Activated T-cell treated with anti-CD3 and anti-CD28 coated beads, Interleukin-2, amount 50 U/mL, for 24 hours (primary cell): ENCODE measurements at regions not wholly inside any gene's neighbourhood (a gene's known extent, or its start where the extent isn't known, plus 50 kb on each side); places are given as distances from the start of the nearest gene placed in this dataset.
"Not testable (repeated sequence)": the region's sequence is repeated elsewhere in the genome, so short reads cannot be mapped to it uniquely, and the experiment has no call there.

Experiments used
- DNase-seq: peaks from one replicate; pipeline ENCODE4 v3.0.0-alpha.2; 2020
- H3K27ac Mint-ChIP-seq: 2 replicates; pipeline ENCODE4 v1.8.0; 2020; ENCODE audit warnings: mild to moderate bottlenecking, mixed read lengths
- H3K27me3 Mint-ChIP-seq: 2 replicates; pipeline ENCODE4 v1.8.0; 2020; ENCODE audit warnings: mixed read lengths
- H3K36me3 Mint-ChIP-seq: 2 replicates; pipeline ENCODE4 v1.8.0; 2020; ENCODE audit warnings: low read depth, mixed read lengths
- H3K4me1 Mint-ChIP-seq: 2 replicates; pipeline ENCODE4 v1.8.0; 2020; ENCODE audit warnings: low read depth, mixed read lengths
- H3K4me3 Mint-ChIP-seq: 2 replicates; pipeline ENCODE4 v1.8.0; 2020; ENCODE audit warnings: mild to moderate bottlenecking, moderate library complexity, mixed read lengths
- H3K9me3 Mint-ChIP-seq: 2 replicates; pipeline ENCODE4 v1.8.0; 2020; ENCODE audit warnings: mixed read lengths

GRCh38 chr6:139885909-139886308 is 511.5 kb upstream of the CITED2 start:
- no peak overlapping the region for H3K4me3 Mint-ChIP-seq
- no peak for DNase-seq
- H3K36me3 Mint-ChIP-seq = no peaks in the 10 kb centered on the region
- H3K9me3 Mint-ChIP-seq = no peaks in the 10 kb centered on the region
- H3K4me1 Mint-ChIP-seq = peaks cover 4% of the 10 kb centered on the region
- H3K27ac Mint-ChIP-seq = no peak overlapping the region
- peaks cover 3% of the 10 kb centered on the region for H3K27me3 Mint-ChIP-seq

- peaks cover 4% of the 10 kb centered on the region for H3K4me1 Mint-ChIP-seq
- H3K4me3 Mint-ChIP-seq = no peak overlapping the region
- DNase-seq = no peak
- no peaks in the 10 kb centered on the region for H3K9me3 Mint-ChIP-seq
- no peak overlapping the region for H3K27ac Mint-ChIP-seq
- H3K27me3 Mint-ChIP-seq = peaks cover 4% of the 10 kb centered on the region
- no peaks in the 10 kb centered on the region for H3K36me3 Mint-ChIP-seq
Observed at GRCh38 chr6:139883776-139884175, 509.3 kb upstream of the CITED2 start.

- no peak overlapping the region for H3K27ac Mint-ChIP-seq
- no peaks in the 10 kb centered on the region for H3K36me3 Mint-ChIP-seq
- H3K4me3 Mint-ChIP-seq = no peak overlapping the region
- peaks cover 4% of the 10 kb centered on the region for H3K4me1 Mint-ChIP-seq
- no peaks in the 10 kb centered on the region for H3K9me3 Mint-ChIP-seq
- no peak for DNase-seq
- H3K27me3 Mint-ChIP-seq = peaks cover 6% of the 10 kb centered on the region
Observed at GRCh38 chr6:139882977-139883728, 508.7 kb upstream of the CITED2 start.

GRCh38 chr6:139882234-139882633 is 507.8 kb upstream of the CITED2 start:
- Mint-ChIP-seq H3K27me3 (peaks cover 6% of the 10 kb centered on the region), H3K36me3 (no peaks in the 10 kb centered on the region), H3K9me3 (no peaks in the 10 kb centered on the region), H3K27ac (no peak overlapping the region), H3K4me3 (no peak overlapping the region), H3K4me1 (peaks cover 4% of the 10 kb centered on the region)
- no peak for DNase-seq

- Mint-ChIP-seq H3K4me3 (no peak overlapping the region), H3K27me3 (peaks cover 6% of the 10 kb centered on the region), H3K27ac (no peak overlapping the region), H3K4me1 (peaks cover 4% of the 10 kb centered on the region), H3K9me3 (no peaks in the 10 kb centered on the region), H3K36me3 (no peaks in the 10 kb centered on the region)
- no peak for DNase-seq
Observed at GRCh38 chr6:139881728-139882211, 507.3 kb upstream of the CITED2 start.

GRCh38 chr6:139881236-139881635 is 506.8 kb upstream of the CITED2 start:
- Mint-ChIP-seq H3K4me1 (peaks cover 4% of the 10 kb centered on the region), H3K27ac (no peak overlapping the region), H3K36me3 (no peaks in the 10 kb centered on the region), H3K4me3 (no peak overlapping the region), H3K9me3 (no peaks in the 10 kb centered on the region), H3K27me3 (peaks cover 6% of the 10 kb centered on the region)
- no peak for DNase-seq

GRCh38 chr6:139879823-139880356 is 505.4 kb upstream of the CITED2 start:
- no peak for DNase-seq
- Mint-ChIP-seq H3K4me3 (no peak overlapping the region), H3K9me3 (no peaks in the 10 kb centered on the region), H3K27ac (no peak overlapping the region), H3K27me3 (peaks cover 6% of the 10 kb centered on the region), H3K36me3 (no peaks in the 10 kb centered on the region), H3K4me1 (peaks cover 4% of the 10 kb centered on the region)

GRCh38 chr6:139879241-139879640 is 504.8 kb upstream of the CITED2 start:
- not testable (repeated sequence) for H3K4me3 Mint-ChIP-seq, H3K9me3 Mint-ChIP-seq, H3K27me3 Mint-ChIP-seq, H3K36me3 Mint-ChIP-seq, H3K27ac Mint-ChIP-seq, DNase-seq, H3K4me1 Mint-ChIP-seq

- Mint-ChIP-seq H3K27ac (no peak overlapping the region), H3K4me3 (no peak overlapping the region), H3K27me3 (peaks cover 6% of the 10 kb centered on the region), H3K36me3 (no peaks in the 10 kb centered on the region), H3K9me3 (no peaks in the 10 kb centered on the region), H3K4me1 (peaks cover 4% of the 10 kb centered on the region)
- no peak for DNase-seq
Observed at GRCh38 chr6:139877828-139878405, 503.5 kb upstream of the CITED2 start.

GRCh38 chr6:139872665-139873064 is 498.2 kb upstream of the CITED2 start:
- Mint-ChIP-seq H3K27ac (no peak overlapping the region), H3K4me3 (no peak overlapping the region), H3K36me3 (no peaks in the 10 kb centered on the region), H3K9me3 (no peaks in the 10 kb centered on the region), H3K4me1 (no peaks in the 10 kb centered on the region), H3K27me3 (no peaks in the 10 kb centered on the region)
- no peak for DNase-seq

GRCh38 chr6:139871803-139872510 is 497.5 kb upstream of the CITED2 start:
- Mint-ChIP-seq H3K9me3 (no peaks in the 10 kb centered on the region), H3K36me3 (no peaks in the 10 kb centered on the region), H3K4me1 (no peaks in the 10 kb centered on the region), H3K4me3 (no peak overlapping the region), H3K27ac (no peak overlapping the region), H3K27me3 (no peaks in the 10 kb centered on the region)
- no peak for DNase-seq

- no peak overlapping the region for H3K27ac Mint-ChIP-seq
- H3K27me3 Mint-ChIP-seq = no peaks in the 10 kb centered on the region
- no peaks in the 10 kb centered on the region for H3K9me3 Mint-ChIP-seq
- no peak overlapping the region for H3K4me3 Mint-ChIP-seq
- H3K36me3 Mint-ChIP-seq = no peaks in the 10 kb centered on the region
- no peak for DNase-seq
- H3K4me1 Mint-ChIP-seq = no peaks in the 10 kb centered on the region
Observed at GRCh38 chr6:139871165-139871710, 496.8 kb upstream of the CITED2 start.

GRCh38 chr6:139868576-139868975 is 494.1 kb upstream of the CITED2 start:
- no peak overlapping the region for H3K4me3 Mint-ChIP-seq
- H3K27ac Mint-ChIP-seq = no peak overlapping the region
- no peaks in the 10 kb centered on the region for H3K27me3 Mint-ChIP-seq
- H3K4me1 Mint-ChIP-seq = peaks cover 2% of the 10 kb centered on the region
- H3K9me3 Mint-ChIP-seq = no peaks in the 10 kb centered on the region
- no peaks in the 10 kb centered on the region for H3K36me3 Mint-ChIP-seq
- no peak for DNase-seq

- peaks cover 2% of the 10 kb centered on the region for H3K4me1 Mint-ChIP-seq
- H3K27me3 Mint-ChIP-seq = no peaks in the 10 kb centered on the region
- no peak overlapping the region for H3K4me3 Mint-ChIP-seq
- H3K27ac Mint-ChIP-seq = no peak overlapping the region
- H3K9me3 Mint-ChIP-seq = no peaks in the 10 kb centered on the region
- no peaks in the 10 kb centered on the region for H3K36me3 Mint-ChIP-seq
- no peak for DNase-seq
Observed at GRCh38 chr6:139863964-139864363, 489.5 kb upstream of the CITED2 start.
